GM18498 (cell line): ENCODE measurements at regions not wholly inside any gene's neighbourhood (a gene's known extent, or its start where the extent isn't known, plus 50 kb on each side); places are given as distances from the start of the nearest gene placed in this dataset.

Experiments
- ATAC-seq: cut with Tn5 transposase; IDR thresholded peaks from one replicate; pipeline ENCODE4 v1.9.1; 2021; ENCODE audit warnings: mild to moderate bottlenecking, moderate library complexity; ENCODE audit not compliant: unreplicated experiment

DNA sequence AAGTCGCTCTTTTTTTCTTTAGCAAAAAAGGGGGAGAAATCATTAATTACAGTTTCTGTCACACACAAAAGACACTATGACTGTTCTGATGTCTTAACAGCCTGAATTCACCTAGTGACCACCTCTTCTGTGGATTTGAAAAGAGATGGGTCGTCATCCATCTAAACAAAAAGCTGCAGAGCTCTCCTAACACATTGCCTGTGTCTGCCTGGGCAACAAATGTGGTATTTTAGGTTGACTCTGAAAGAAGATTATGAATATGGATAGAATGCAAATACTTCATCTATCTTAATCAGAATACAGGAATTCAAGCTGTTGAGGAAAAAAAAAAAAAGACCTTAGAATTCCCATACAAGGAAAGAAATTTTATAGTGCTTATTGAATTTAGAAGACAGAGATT is 304.4 kb upstream of the ADGRL2 start:
- no peak for ATAC-seq

DNA sequence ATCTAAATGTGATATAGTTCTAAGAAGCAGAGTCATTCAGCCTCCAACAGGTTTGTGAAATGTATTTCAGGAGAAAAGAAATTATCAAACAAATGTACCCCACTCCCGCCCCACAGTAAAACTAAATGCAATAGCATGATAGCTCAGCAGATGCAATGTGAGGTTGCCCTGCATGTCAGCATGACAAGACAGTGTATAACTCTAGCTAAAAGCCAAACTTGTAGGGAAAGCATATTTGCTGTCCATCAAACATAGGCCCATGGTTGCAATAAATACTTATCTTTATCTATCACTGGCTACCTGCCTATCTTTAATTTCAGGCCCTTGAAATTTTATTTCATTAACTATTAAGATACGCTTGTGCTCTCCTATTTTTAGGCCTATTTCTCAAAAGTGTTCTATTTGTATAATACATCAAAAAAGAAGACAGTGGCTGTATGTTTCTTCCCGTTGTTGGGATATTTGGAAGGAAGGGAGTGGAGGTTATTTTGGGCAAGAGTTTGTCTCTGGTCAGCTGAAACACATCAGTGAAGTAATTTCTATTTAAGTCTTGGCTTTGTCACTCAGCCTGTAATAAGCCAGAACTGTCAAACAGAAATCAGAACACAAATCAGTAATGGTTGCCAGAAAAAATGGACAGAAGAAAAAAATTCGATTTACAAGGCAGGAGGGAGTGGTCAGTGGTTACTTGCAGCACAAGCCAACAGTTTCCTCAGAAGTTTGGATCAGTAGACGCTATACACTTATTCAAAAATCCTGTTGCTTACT is 307.4 kb upstream of the ADGRL2 start:
- no peak for ATAC-seq

DNA sequence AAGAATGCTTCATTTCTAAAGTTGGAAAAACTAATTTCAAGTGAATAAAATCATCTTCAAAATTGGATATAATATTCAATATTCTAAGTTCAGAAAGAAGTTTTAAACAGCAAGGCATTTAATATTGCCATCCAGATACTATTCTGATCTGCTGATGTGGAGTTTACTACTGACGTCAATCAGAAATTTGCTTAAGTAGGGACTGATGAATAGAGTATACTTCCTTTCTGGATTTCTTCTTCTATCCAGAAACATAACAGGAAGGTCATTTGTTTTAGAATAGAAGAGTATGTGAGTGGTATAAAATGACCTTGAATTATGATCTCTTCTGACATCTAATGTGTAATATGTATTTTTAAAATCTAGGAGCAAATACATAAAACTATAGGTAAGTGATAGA is 308.1 kb upstream of the ADGRL2 start:
- no peak for ATAC-seq

DNA sequence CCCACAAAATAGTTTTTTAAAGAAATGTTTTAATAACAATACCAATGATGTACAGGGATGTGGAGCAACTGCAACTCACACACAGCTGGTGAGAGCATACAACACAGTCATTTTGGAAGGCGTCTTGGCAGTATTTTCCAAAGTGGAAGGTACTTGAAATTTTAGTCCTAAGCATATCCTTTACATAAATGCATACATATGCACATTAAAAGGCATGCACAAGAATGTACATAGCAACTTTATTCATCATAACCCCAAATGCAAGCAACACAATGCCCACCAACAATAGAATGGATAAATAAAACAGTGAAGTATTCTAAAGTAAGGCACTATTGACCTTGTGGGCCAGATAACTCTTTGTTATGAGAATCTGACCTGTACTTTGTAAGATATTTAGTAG is 310.1 kb upstream of the ADGRL2 start:
- ATAC-seq, result no peak

DNA sequence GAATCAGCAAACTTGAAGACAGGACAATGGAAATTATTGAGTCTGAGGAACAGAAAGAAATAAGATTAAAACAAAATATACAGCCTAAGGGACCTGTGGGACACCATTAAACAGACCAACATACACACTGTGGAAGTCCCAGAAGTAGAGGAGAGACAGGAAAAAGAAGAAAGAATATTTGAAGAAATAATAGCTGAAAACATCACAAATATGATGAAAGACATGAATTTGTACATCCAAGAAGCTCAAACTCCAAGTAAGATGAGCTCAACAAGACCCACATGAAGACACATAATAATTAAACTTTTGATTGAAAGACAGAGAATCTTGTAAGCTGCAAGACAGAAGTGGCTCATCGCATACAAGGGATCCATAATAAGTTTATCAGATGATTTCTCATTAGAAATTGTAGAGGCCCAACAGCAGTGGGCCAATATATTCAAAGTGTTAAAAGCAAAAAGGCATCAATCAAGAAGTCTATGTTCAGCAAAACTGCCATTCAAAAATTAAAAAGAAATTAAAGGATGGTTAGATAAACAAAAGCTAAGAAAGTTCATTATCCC is 311.3 kb upstream of the ADGRL2 start:
- no peak for ATAC-seq

DNA sequence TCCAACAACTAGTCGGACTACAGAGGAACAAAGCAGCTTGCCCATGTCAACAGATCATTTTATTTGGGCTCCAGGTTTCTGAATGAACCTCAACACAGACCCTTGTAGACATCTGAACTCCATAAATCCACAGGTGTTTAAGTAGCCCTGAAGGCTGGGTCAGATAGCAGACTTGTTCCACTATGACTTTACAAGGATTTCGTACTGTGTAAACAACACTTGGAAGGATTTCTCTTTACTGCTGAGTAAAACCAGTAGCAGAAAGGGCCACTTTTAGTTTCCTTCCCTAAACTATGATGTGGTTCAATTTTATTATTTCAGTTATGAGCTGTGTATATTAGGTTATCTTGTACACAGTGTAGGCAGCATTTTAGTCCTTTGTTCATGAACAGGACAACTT is 316.4 kb upstream of the ADGRL2 start:
- ATAC-seq, result no peak

DNA sequence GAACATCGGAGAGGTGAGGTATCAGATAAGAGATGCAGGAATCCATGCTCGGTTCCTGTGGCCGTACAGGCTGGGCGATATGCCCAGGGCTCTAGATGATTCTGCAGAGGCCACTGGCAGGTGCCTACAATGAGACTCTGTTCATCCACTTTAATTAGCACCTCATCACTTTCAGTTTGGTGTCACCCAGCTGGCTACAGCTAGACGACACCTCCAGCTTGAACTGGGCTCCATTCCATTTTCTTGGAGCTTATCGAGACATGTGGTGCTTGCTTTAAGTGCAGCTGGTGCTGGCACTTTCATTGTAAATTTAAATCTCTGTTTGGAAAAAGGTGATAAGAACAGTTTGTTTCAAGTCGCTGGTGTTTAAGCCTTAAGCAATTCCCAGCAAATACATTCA is 322.5 kb upstream of the ADGRL2 start:
- no peak for ATAC-seq

DNA sequence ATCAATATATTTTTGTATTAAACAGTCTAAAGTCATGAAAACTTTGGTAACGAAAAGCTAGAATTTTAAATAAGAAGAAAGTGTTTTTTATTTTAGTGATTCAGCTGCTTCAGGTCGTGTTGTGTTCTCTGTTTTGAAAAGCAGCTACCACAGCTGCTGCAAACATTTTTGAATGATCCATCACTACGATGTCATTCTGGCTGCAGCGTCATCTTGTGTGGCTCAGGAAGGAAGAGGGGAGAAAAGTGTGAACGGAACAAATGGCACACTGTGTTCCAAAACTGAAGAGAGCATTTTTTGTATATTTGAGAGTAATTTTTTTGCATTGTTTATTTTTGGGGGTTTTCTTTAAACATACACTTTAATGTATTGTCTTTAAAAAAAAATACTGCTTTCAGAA is 323.0 kb upstream of the ADGRL2 start:
- ATAC-seq, result no peak

DNA sequence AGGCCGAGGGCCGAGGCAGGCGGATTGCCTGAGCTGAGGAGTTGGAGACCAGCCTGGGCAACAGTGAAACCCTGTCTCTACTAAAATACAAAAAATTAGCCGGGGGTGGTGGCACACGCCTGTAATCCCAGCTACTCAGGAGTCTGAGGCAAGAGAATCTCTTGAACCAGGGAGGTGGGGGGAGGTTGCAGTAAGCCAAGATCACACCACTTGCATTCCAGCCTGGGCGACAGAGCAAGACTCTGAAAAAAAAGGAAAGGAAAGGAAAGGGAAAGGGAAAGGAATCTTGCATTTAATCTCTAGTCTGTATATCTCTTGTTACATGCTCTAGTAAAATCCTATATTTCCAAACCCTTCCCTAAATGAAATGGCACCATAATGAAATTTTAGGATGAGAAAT is 328.3 kb upstream of the ADGRL2 start:
- no peak for ATAC-seq

DNA sequence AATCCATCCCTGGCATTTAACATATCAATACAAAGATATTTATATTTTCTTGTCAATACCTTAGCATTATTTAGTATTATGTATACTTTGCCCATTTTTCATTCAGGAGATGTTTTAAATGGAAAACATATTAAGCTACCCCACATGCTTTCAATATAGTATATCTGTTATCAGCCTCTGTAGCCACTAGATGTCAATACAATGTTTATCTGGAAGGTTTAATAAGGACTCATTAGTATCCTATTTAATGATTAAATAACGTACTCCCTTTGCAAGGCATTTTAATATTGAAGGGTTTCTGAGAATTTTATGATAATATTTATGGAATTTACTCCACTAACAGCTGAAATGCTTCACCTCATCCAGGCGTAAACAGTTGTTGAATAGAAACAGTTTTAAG is 329.5 kb upstream of the ADGRL2 start:
- ATAC-seq, result no peak

DNA sequence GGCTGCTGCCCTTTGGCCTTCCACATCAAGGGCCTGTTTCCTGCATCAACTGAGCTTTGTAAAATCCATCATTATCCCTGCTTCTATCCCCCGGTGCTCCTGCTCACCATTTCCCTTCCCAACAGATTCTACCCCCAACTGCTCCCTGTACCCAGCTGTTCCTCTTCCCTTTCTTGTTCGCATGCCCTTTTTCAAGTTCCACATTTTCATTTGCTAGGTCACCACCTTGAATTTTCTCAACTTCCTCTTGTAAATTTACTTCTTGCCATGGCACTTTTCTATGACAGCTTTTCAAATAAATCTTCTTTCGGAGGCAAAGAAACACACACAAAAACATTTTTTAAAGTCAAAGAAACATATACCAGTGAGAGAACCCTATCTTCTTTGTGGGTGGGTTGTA is 330.5 kb upstream of the ADGRL2 start:
- ATAC-seq, result no peak

DNA sequence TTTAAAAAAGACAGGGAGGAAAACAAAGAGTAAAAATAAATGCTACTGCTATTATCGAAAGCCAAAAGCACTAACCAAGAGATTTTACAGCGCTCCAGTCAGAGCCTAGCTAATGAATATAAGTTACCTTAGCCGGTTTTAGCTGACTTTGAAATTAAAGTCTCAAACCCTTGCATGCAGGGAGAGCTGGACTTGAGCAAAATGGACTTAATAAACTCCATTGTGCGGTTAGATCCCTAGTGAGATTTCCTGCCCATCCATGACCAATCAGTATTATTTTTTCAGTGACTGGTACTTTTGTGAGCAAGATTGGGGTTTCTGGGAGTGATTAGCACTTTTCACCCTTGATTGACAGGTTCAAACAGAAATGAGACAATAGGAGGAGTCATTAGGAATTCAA is 333.4 kb upstream of the ADGRL2 start:
- ATAC-seq, result no peak

DNA sequence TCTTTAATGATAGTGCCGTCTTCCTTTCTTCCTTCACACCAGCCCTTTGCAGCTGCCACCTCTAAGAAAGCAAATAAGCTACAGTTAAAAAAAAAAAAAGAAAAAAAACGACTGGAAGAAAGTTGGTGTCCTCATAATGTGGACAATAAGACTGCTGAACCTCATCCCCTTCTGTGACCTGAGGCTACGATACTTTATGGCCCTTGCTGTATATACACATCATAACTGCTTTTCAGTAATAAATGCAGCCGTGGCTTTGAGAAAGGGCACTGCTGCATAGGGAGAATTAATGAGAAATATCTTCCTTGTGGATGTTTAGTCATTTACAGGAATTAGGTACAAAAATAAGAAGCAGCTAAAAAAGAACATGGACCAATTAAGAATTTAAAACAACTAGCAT is 333.8 kb upstream of the ADGRL2 start:
- ATAC-seq, result no peak

DNA sequence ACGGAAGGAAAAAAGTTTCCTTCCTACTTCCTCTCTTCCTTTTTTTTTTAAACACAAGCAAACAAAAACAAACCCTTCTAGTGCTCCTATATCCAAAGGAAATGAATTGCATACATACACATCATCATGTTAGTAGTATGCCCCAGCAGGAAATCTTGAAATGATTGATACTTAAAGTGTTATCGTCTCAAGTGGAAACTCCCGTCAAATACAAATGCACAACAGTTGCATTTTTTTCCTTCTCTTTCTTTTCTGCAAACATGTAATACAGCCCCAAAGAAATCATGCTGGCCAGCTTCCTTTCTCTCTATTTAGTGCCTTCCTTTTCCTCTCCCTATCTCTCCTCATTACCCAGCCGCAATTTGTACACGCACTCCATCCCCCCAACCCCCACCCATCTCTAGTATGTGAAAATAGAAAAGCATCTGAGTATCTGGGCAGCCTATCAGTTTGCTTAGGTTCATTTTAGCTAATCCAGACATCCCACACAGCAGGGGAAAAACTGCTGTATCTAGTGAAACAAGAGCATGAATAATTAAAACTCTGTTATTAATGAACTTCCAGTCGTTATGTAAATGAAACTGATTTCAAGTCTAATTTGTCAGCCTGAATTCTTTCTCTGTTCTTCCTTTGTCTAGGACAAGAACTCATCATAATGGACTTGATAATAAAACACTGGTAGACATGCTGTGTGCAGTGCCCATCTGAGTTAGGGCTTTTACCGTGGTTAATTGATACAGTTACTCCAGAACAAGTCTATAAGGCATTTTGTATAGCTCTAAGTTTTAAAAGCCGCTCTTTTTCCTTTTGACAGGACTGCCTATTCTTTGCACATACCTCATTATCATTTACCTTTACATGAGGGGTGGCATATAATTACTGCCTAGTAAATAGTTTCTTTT is 336.5 kb upstream of the ADGRL2 start:
- no peak for ATAC-seq

DNA sequence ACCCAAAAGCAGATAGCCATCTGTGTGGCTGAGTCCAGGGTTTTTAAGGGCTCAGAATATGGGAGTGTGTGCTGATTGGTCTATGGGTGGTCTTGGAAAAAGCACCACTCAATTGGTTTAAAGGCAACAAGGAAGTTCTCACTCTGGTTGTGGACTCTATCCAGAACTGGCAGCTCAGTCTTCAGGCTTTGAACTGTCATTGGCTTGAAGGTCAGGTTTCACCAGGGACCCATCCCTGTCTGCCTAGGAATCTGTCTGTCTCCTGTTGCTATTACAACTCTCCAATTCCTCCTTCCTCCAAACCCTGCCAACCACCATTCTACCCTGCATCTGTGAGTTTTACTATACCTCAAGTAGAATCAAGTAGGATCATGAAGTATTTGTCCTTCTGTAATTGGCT is 341.7 kb upstream of the ADGRL2 start:
- no peak for ATAC-seq

DNA sequence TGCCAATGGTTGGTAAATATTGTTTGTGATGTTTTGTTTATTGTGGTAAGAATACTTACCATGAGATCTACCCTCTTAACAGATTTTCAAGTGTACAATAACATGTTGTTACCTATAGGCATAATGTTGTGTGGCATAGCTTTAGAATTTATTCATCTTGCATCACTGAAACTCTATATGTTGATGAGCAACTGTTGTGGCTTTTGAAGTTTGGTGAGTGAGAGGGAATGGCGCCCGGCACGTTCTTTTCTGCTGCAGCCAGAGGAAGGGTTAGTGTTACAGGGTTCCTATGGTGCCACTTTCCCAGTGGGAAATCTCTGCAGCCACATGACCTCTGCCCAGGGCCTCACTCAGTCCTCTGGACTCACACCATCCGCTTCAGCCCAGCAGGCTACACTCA is 342.5 kb upstream of the ADGRL2 start:
- ATAC-seq, result no peak

DNA sequence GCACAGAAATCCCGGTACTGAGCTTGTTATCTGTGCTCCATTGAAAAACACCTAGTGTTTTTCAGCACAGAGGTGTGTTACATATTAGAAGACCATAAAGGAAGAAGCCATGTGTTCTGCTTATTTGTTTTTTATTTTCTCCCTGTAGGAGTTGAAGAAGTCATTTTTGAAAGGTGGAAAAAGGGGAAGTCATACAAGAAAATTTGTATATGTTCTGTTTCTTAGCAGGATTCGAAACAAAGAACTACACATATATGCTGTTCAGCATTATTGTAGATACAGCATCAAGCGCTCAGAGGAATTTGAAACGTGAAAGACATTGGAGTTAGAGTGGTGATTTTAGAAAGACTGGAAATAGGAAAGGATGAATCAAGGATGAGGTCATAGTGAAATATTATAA is 345.3 kb upstream of the ADGRL2 start:
- ATAC-seq, result no peak

DNA sequence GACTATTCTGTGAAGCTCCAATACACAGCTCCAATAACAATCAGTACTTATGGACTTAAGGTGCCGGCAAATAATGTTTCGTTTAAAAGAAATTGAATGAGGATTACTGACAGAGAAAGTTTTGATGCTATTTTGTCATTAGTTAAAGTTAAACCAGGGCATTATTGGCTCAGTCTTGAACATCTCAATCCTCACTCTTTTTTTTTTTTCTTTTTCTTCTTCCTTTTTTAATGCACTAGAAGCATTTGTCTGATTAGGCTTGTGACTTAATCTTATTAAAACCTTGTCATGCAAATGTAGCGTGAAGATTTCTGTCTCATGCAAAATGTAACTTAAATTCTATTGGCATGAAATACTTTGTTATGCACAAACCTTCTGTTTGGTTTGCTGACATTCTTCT is 346.8 kb upstream of the ADGRL2 start:
- no peak for ATAC-seq

DNA sequence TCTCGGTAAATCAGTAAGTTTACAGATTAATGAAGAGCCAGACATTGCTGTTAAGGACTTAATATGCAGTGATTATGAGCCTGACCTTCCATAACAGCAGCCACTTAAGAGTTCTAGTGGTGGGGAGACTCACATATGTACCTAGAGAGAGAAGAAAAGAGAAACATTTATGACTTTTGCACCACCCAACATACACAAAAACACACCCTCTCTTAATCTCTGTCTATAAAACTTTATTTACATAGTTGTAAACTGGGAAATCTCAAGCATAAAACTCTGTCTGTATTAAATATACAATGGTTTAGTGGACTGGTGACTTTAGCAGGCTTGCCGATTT is 347.4 kb upstream of the ADGRL2 start:
- no peak for ATAC-seq

DNA sequence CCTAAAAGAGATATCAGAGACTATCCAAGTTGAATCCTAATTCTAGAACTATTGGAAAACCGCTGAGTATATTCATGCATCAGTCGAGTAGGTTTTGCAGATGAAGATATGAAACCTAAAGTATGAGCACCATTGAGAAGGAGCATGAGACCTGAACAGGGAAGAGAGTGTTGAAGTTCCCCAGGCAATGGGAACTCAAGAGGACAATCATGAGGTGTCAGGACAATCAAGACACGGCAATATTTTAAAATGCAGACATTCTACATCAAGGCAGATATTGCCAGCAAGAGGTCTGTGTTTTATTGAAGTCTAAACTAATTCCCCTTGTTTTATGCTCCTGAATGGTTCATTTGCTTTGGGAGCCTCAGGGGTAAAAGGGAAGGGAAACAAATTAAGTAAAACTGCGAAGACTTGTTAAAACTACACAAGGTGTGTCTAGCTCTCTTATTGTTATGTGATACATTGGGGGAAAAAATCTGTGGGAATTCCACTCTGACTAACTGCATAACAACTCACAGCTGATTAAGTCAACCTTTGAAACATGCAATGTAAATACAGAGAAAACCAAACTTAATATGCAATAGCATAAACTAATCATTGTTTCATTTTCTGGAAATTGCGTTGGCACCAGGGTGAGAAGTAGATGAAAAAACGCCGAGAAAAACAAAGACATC is 347.9 kb upstream of the ADGRL2 start:
- no peak for ATAC-seq

DNA sequence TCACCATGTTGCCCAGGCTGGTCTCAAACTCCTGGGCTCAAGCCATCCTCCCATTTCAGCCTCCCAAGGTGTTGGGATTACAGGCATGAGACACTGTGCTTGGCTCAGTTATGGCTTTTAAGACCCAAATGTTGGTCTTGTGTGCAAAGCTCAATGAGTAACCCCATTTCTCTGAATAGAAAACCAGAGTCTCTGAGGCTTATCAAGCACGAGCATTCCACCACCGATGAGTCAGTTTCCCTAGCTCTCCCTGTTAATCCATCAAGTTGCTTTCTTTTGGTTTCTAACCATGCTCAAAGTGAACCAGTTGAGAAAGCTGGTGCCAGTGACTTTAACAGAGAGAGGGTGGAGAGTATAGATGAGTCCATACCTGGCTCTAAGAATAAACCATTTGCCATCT is 350.9 kb upstream of the ADGRL2 start:
- no peak for ATAC-seq
